Naive thymus-derived CD4-positive, alpha-beta T cell (primary cell): ENCODE measurements at regions not wholly inside any gene's neighbourhood (a gene's known extent, or its start where the extent isn't known, plus 50 kb on each side); places are given as distances from the start of the nearest gene placed in this dataset.

Source experiments
- ATAC-seq: fragments of 150-1000 bp; cut with Tn5 transposase; 2 replicates; pipeline ENCODE4 v1.10.0; 2021; ENCODE audit warnings: mild to moderate bottlenecking, moderate library complexity
- CTCF ChIA-PET: fragments of 350-600 bp; sonication (Branson Sonifier 250); formaldehyde crosslinking; loops from one replicate; lab custom pipeline; 2021; ENCODE audit warnings: antibody characterized with exemption; lab: Charles Lee
- POLR2A ChIA-PET: fragments of 350-600 bp; sonication (Branson Sonifier 250); formaldehyde crosslinking; loops from one replicate; lab custom pipeline; 2021; ENCODE audit warnings: antibody characterized with exemption, inconsistent platforms; lab: Charles Lee
- DNase-seq, 9 donors: peaks; one replicate each; pipeline versions ENCODE4 v3.0.0 to v3.0.0-alpha.2; 2020 to 2022; ENCODE audit warnings: mixed read lengths in 1 of 9
- H3K27ac ChIP-seq: one replicate; pipeline ENCODE4 v1.7.0; 2013; ENCODE audit warnings: mild to moderate bottlenecking, low read depth, low read length, moderate library complexity
- H3K27me3 ChIP-seq, 2 donors: one replicate each; pipeline ENCODE4 v1.7.0; 2013; ENCODE audit warnings: low read length in 2 of 2, mild to moderate bottlenecking in 2 of 2, moderate library complexity in 2 of 2; ENCODE audit not compliant: control insufficient read depth in 2 of 2, insufficient read depth in 2 of 2
- H3K36me3 ChIP-seq, 3 experiments: 1 replicate in 2 of 3; 2 replicates in 1 of 3; pipeline ENCODE4 v1.7.0; 2013; ENCODE audit warnings: low read length in 3 of 3, mild to moderate bottlenecking in 3 of 3, moderate library complexity in 1 of 3; ENCODE audit not compliant: insufficient read depth in 3 of 3, control insufficient read depth in 2 of 3
- H3K4me1 ChIP-seq, 2 donors: one replicate each; pipeline ENCODE4 v1.7.0; 2013; ENCODE audit warnings: low read length in 2 of 2, mild to moderate bottlenecking in 2 of 2, moderate library complexity in 1 of 2; ENCODE audit not compliant: control insufficient read depth in 2 of 2, insufficient read depth in 2 of 2
- H3K4me3 ChIP-seq: 2 replicates; pipeline ENCODE4 v1.7.0; 2013; ENCODE audit warnings: mild to moderate bottlenecking, low read length
- H3K9me3 ChIP-seq, 3 experiments: 1 replicate in 2 of 3; 2 replicates in 1 of 3; pipeline ENCODE4 v1.7.0; 2013; ENCODE audit warnings: low read length in 3 of 3; ENCODE audit not compliant: control insufficient read depth in 2 of 3
- H3K27ac Mint-ChIP-seq, 9 donors: one replicate each; pipeline ENCODE4 v1.8.0; 2020 to 2022; ENCODE audit warnings: mixed read lengths in 9 of 9, mild to moderate bottlenecking in 8 of 9, moderate library complexity in 5 of 9, inconsistent platforms in 2 of 9
- H3K27me3 Mint-ChIP-seq, 5 donors: one replicate each; pipeline ENCODE4 v1.8.0; 2021 to 2022; ENCODE audit warnings: mixed read lengths in 5 of 5, mild to moderate bottlenecking in 1 of 5
- H3K36me3 Mint-ChIP-seq, 5 donors: one replicate each; pipeline ENCODE4 v1.8.0; 2020 to 2022; ENCODE audit warnings: mixed read lengths in 5 of 5, mild to moderate bottlenecking in 3 of 5, inconsistent platforms in 1 of 5
- H3K4me1 Mint-ChIP-seq, 7 donors: one replicate each; pipeline ENCODE4 v1.8.0; 2020 to 2022; ENCODE audit warnings: mixed read lengths in 7 of 7, mild to moderate bottlenecking in 3 of 7, inconsistent platforms in 1 of 7
- H3K4me3 Mint-ChIP-seq, 10 donors: one replicate each; pipeline ENCODE4 v1.8.0; 2020 to 2022; ENCODE audit warnings: mild to moderate bottlenecking in 10 of 10, mixed read lengths in 10 of 10, moderate library complexity in 6 of 10, inconsistent platforms in 2 of 10
- H3K9me3 Mint-ChIP-seq, 11 donors: one replicate each; pipeline ENCODE4 v1.8.0; 2020 to 2022; ENCODE audit warnings: mixed read lengths in 11 of 11, mild to moderate bottlenecking in 4 of 11, inconsistent platforms in 1 of 11, moderate library complexity in 1 of 11
- intact Hi-C, 2 donors: fragments of 100-400 bp; cut with micrococcal nuclease; formaldehyde crosslinking; loops; one replicate each; pipeline ENCODE4 v1.15.1; 2023

DNA sequence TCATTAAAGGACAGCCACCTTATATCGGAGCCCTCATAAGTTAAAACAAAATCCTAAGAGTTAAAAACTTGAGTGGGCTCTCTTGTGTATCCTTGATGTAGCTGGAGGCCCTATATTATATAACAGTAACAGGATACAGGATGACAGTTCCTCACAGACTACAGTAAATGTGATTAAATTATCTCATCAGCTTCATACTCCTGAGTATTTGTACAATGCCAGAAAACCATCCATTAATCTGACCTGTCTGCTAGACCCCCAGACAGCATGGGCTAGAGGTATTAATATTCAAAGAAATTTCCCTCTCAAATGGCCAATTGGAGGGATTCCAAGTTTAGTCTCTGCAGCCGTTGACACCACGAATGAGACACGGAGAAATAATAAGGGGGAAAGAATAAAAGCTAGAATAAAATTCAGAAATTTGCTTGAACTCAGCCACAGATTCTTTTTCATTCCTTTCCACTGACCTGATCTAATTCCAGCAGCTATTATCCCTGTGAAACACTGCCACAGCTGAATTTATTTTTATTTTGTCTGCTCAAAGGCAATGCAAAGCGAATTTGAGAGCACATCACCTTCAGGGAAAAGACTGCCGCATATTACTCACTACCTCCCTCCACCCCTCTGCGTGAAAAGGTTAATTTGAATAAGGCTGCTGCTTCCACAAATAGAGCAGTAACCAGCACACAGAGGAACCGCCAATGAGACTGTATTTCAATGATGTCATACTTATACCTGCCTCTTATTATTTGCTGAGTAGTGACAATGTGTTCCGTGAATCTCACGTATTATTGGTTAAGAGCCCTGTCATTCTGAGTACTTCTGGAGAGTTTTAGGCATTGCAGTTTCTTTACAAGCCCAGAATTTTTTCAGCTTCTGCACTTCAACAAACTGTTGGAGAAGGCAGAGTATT is 155.9 kb upstream of the KLF12 start:
- H3K4me1 Mint-ChIP-seq, result peaks cover 41 to 67% (median 60%) of the 10 kb centered on the region in 7 donors
- POLR2A ChIA-PET, result interaction anchor here (0.6 to 7.4 kb wide), 5 partner anchors 56 to 364 kb away, joined by 3 to 122 read pairs (median 3); partner anchors contain the start of gene KLF12
- H3K4me1 ChIP-seq, result peaks cover 26 to 48% of the 10 kb centered on the region in 2 donors

DNA sequence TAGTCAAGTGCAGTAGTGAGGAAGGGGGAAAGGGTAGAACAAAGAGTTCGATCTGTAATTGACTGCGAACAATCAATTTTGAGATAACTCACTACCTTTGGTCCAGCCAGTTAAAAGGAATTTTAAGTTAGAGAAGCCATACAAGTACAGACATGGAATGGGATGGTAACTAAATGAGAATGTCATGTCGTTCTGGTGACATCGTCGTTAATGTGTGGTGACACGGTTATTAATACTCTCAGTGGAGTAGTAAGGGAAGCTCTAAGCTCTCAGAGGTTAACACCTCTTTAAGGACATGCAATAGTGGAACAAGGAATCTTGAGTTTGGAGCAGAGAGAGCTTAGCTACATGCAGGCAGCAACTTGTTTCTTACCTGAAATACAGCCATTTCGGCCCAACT is 154.9 kb upstream of the KLF12 start:
- CTCF ChIA-PET, result interaction anchor here (0.6 to 1.5 kb wide), 7 partner anchors 8 to 303 kb away, joined by 3 to 6 read pairs (median 4); no protein-coding TSS in a partner anchor
- DNase-seq (no peak), ATAC-seq (no peak)
- POLR2A ChIA-PET, result interaction anchor here (0.5 to 7.4 kb wide), 10 partner anchors 37 to 768 kb away, joined by 3 to 122 read pairs (median 4); partner anchors contain the start of gene KLF12
- H3K4me3 ChIP-seq, result no peak overlapping the region
- H3K9me3 Mint-ChIP-seq, result peaks cover 0 to 4% (median 0%) of the 10 kb centered on the region in 11 donors
- no peaks in the 10 kb centered on the region for H3K9me3 ChIP-seq
- H3K27me3 ChIP-seq, result no peaks in the 10 kb centered on the region
- peaks cover 26 to 48% of the 10 kb centered on the region in 2 donors for H3K4me1 ChIP-seq
- peak overlapping the region in 3 of 10 donors; percentile 74 to 88 (median 82) for H3K4me3 Mint-ChIP-seq
- no peaks in the 10 kb centered on the region for H3K36me3 Mint-ChIP-seq
- H3K27ac Mint-ChIP-seq, result peak overlapping the region in 8 of 9 donors; percentile 69 to 95 (median 88)
- H3K27me3 Mint-ChIP-seq, result peaks cover 0 to 2% (median 0%) of the 10 kb centered on the region in 5 donors
- intact Hi-C loops, result loop anchor here (2.0 to 10.0 kb wide), 9 partner anchors 14 to 1564 kb away; partner anchors contain the start of genes BORA (in 1 of the 2), DIS3 (in 1 of the 2), KLF5 (in 1 of the 2) and MZT1 (in 1 of the 2)
- H3K4me1 Mint-ChIP-seq, result peaks cover 41 to 75% (median 70%) of the 10 kb centered on the region in 7 donors
- H3K36me3 ChIP-seq, result no peaks in the 10 kb centered on the region
- peak overlapping the region; percentile 82 for H3K27ac ChIP-seq

More for the DNA sequence above, 155.9 kb upstream of the KLF12 start:
- intact Hi-C loops, result loop anchor here (2.0 to 10.0 kb wide), 9 partner anchors 13 to 1565 kb away; partner anchors contain the start of genes BORA (in 1 of the 2), DIS3 (in 1 of the 2), KLF5 (in 1 of the 2) and MZT1 (in 1 of the 2)
- peak in 7 of 9 donors; percentile 61 to 90 (median 85) for DNase-seq
- Mint-ChIP-seq H3K36me3 (no peaks in the 10 kb centered on the region), H3K27me3 (peaks cover 0 to 2% (median 0%) of the 10 kb centered on the region in 5 donors), H3K4me3 (peak overlapping the region; percentile 34 to 88 (median 75)), H3K27ac (peak overlapping the region in 8 of 9 donors; percentile 66 to 94 (median 90)), H3K9me3 (peaks cover 0 to 4% (median 0%) of the 10 kb centered on the region in 11 donors)
- H3K9me3 ChIP-seq, result no peaks in the 10 kb centered on the region
- peak; percentile 85 for ATAC-seq
- no peak overlapping the region for H3K4me3 ChIP-seq
- CTCF ChIA-PET, result interaction anchor here (0.6 to 1.3 kb wide), 5 partner anchors 206 to 930 kb away, joined by 3 read pairs; no protein-coding TSS in a partner anchor
- peak overlapping the region; percentile 82 for H3K27ac ChIP-seq
- no peaks in the 10 kb centered on the region for H3K27me3 ChIP-seq
- no peaks in the 10 kb centered on the region for H3K36me3 ChIP-seq

DNA sequence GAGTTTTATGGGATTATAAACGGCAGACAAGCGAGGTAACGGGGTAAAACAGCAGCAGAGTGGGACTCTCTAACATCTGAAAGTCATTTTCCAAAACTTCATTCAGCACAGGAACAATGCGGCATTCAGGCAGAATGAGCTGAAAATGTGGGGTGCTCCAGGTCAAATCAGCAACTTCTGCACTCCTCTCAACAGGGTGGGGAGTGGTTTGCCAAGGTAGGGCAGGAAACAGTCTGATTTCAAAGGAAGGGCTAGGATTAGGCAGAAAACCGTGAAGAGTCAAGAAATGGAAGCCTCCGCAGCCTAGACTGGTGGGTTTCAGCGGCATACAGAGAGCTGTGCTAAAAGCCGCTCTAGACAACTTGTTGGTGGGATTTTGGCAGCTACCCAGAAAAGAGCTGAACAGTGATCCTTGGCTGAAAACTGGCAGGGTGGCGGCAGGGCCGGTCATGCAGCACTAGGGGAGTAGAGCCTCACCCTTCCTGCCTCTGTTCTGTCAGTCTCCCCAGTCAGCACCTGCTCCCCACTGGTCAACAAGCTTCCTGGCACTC is 154.2 kb upstream of the KLF12 start:
- H3K36me3 ChIP-seq, result no peaks in the 10 kb centered on the region
- no peaks in the 10 kb centered on the region for H3K36me3 Mint-ChIP-seq
- peak overlapping the region; percentile 82 for H3K27ac ChIP-seq
- peak overlapping the region; percentile 68 to 91 (median 82) for H3K4me3 Mint-ChIP-seq
- intact Hi-C loops, result loop anchor here (1.0 to 10.0 kb wide), 11 partner anchors 14 to 1564 kb away; partner anchors contain the start of genes BORA (in 1 of the 2), DIS3 (in 1 of the 2), KLF5 (in 1 of the 2) and MZT1 (in 1 of the 2)
- peak in 8 of 9 donors; percentile 7 to 42 (median 34) for DNase-seq
- H3K4me1 ChIP-seq, result peaks cover 26 to 48% of the 10 kb centered on the region in 2 donors
- peaks cover 0 to 2% (median 0%) of the 10 kb centered on the region in 5 donors for H3K27me3 Mint-ChIP-seq
- H3K4me3 ChIP-seq, result peak overlapping the region; percentile 51
- no peak for ATAC-seq
- H3K9me3 Mint-ChIP-seq, result peaks cover 0 to 4% (median 0%) of the 10 kb centered on the region in 11 donors
- H3K27me3 ChIP-seq, result no peaks in the 10 kb centered on the region
- peaks cover 41 to 76% (median 71%) of the 10 kb centered on the region in 7 donors for H3K4me1 Mint-ChIP-seq
- POLR2A ChIA-PET, result interaction anchor here (0.5 to 7.4 kb wide), 20 partner anchors 36 to 767 kb away, joined by 3 to 122 read pairs (median 5); partner anchors contain the start of gene KLF12
- H3K27ac Mint-ChIP-seq, result peak overlapping the region; percentile 79 to 96 (median 94)
- H3K9me3 ChIP-seq, result no peaks in the 10 kb centered on the region
- CTCF ChIA-PET, result interaction anchor here (0.6 to 4.7 kb wide), 18 partner anchors 9 to 931 kb away, joined by 3 to 73 read pairs (median 4); partner anchors contain the start of gene KLF12

- peak overlapping the region; percentile 51 for H3K4me3 ChIP-seq
- DNase-seq (peak; percentile 40 to 98 (median 90)), ATAC-seq (peak; percentile 74)
- intact Hi-C loops, result loop anchor here (1.0 to 10.0 kb wide), 31 partner anchors 15 to 1563 kb away; partner anchors contain the start of genes KLF5 (in 2 of the 2), BORA (in 1 of the 2), DIS3 (in 1 of the 2) and MZT1 (in 1 of the 2)
- Mint-ChIP-seq H3K27ac (peak overlapping the region; percentile 79 to 96 (median 94)), H3K36me3 (no peaks in the 10 kb centered on the region), H3K9me3 (peaks cover 0 to 4% (median 0%) of the 10 kb centered on the region in 11 donors), H3K27me3 (peaks cover 0 to 2% (median 0%) of the 10 kb centered on the region in 5 donors), H3K4me1 (peaks cover 41 to 77% (median 71%) of the 10 kb centered on the region in 7 donors), H3K4me3 (peak overlapping the region; percentile 68 to 91 (median 82))
- ChIA-PET CTCF (interaction anchor here (0.6 to 4.7 kb wide), 26 partner anchors 9 to 932 kb away, joined by 3 to 73 read pairs (median 6); partner anchors contain the start of gene KLF12), POLR2A (interaction anchor here (0.7 to 7.4 kb wide), 18 partner anchors 34 to 534 kb away, joined by 3 to 122 read pairs (median 6); partner anchors contain the start of gene KLF12)
- H3K9me3 ChIP-seq, result no peaks in the 10 kb centered on the region
- no peaks in the 10 kb centered on the region for H3K36me3 ChIP-seq
- peaks cover 26 to 48% of the 10 kb centered on the region in 2 donors for H3K4me1 ChIP-seq
- peak overlapping the region; percentile 82 for H3K27ac ChIP-seq
- H3K27me3 ChIP-seq, result no peaks in the 10 kb centered on the region
Observed at GRCh38 chr13:74287724-74288169, 153.5 kb upstream of the KLF12 start.

- H3K36me3 ChIP-seq, result no peaks in the 10 kb centered on the region
- H3K27ac ChIP-seq, result no peak overlapping the region
- Mint-ChIP-seq H3K27me3 (peaks cover 0 to 6% (median 0%) of the 10 kb centered on the region in 5 donors), H3K4me3 (no peak overlapping the region), H3K4me1 (peaks cover 4 to 59% (median 38%) of the 10 kb centered on the region in 7 donors), H3K36me3 (peaks cover 0 to 22% (median 11%) of the 10 kb centered on the region in 5 donors), H3K27ac (peak overlapping the region in 1 of 9 donors; percentile 64), H3K9me3 (no peaks in the 10 kb centered on the region)
- H3K4me1 ChIP-seq, result peaks cover 0 to 19% of the 10 kb centered on the region in 2 donors
- ATAC-seq (no peak), DNase-seq (no peak)
- no peaks in the 10 kb centered on the region for H3K9me3 ChIP-seq
- H3K4me3 ChIP-seq, result no peak overlapping the region
- no peaks in the 10 kb centered on the region for H3K27me3 ChIP-seq
- ChIA-PET CTCF (no interaction called here), POLR2A (interaction anchor here (1.3 kb wide), 2 partner anchors 147 to 149 kb away, joined by 3 to 4 read pairs; partner anchors contain the start of gene KLF12)
- intact Hi-C loops, result loop anchor here in 1 of 2 donors (10.0 kb wide), 2 partner anchors 1496 to 1556 kb away; partner anchors contain the start of genes BORA, DIS3, MZT1 and PIBF1
Observed at GRCh38 chr13:74280795-74281490, 146.7 kb upstream of the KLF12 start.
